Bronchial epithelial cell (primary cell): ENCODE measurements at regions not wholly inside any gene's neighbourhood (a gene's known extent, or its start where the extent isn't known, plus 50 kb on each side); places are given as distances from the start of the nearest gene placed in this dataset.
A peak's percentile ranks its signal among the peaks of the same experiment; 100 is the strongest.

Experiments used
- DNase-seq: peaks from one replicate; pipeline ENCODE4 v3.0.0-alpha.2; 2010; ENCODE audit warnings: low read depth
- FAIRE-seq: peaks from 2 replicates; lab custom pipeline; 2011; peaks lifted over from hg19 to GRCh38; lab: Jason Lieb, UNC
- H3K27me3 ChIP-seq: 2 replicates; pipeline ENCODE4 v1.5.1; 2011; ENCODE audit warnings: low read length; ENCODE audit not compliant: control insufficient read depth, insufficient read depth
- H3K36me3 ChIP-seq: 2 replicates; pipeline ENCODE4 v1.5.1; 2011; ENCODE audit warnings: low read length; ENCODE audit not compliant: control insufficient read depth, insufficient read depth
- H3K4me3 ChIP-seq: 2 replicates; pipeline ENCODE4 v1.5.1; 2011; ENCODE audit warnings: mild to moderate bottlenecking, low read depth, low read length, control low read depth
- CTCF ChIP-seq: IDR thresholded peaks from 2 replicates; pipeline ENCODE4 v1.5.1; 2011; ENCODE audit warnings: mild to moderate bottlenecking, moderate library complexity, low read length, control low read depth, inconsistent platforms; ENCODE audit not compliant: insufficient read depth, severe bottlenecking

- TF ChIP-seq CTCF: no peak
- FAIRE-seq: no peak
- DNase-seq: no peak
- no peak overlapping the region for H3K4me3 ChIP-seq
- no peaks in the 10 kb centered on the region for H3K27me3 ChIP-seq
- H3K36me3 ChIP-seq: no peaks in the 10 kb centered on the region
Measured at GRCh38 chr10:75347186-75347585, 54.4 kb downstream of the ZNF503 start.

- FAIRE-seq (no peak), DNase-seq (no peak)
- H3K36me3 ChIP-seq: no peaks in the 10 kb centered on the region
- no peak overlapping the region for H3K4me3 ChIP-seq
- no peak for TF ChIP-seq CTCF
- no peaks in the 10 kb centered on the region for H3K27me3 ChIP-seq
Measured at GRCh38 chr10:75345738-75346137, 55.8 kb downstream of the ZNF503 start.

GRCh38 chr10:75344170-75344569 is 57.4 kb downstream of the ZNF503 start:
- DNase-seq (no peak), FAIRE-seq (peak; percentile 43)
- Histone ChIP-seq H3K27me3 (no peaks in the 10 kb centered on the region), H3K4me3 (no peak overlapping the region), H3K36me3 (no peaks in the 10 kb centered on the region)
- TF ChIP-seq CTCF: no peak

GRCh38 chr10:75342397-75342796 is 59.2 kb downstream of the ZNF503 start:
- no peak for FAIRE-seq

GRCh38 chr10:75335983-75336382 is 65.6 kb downstream of the ZNF503 start:
- H3K27me3 ChIP-seq: no peaks in the 10 kb centered on the region
- FAIRE-seq (no peak), DNase-seq (no peak)
- H3K36me3 ChIP-seq: no peaks in the 10 kb centered on the region
- no peak overlapping the region for H3K4me3 ChIP-seq
- TF ChIP-seq CTCF: no peak

More at GRCh38 chr10:75342397-75342796, 59.2 kb downstream of the ZNF503 start:
- no peak for TF ChIP-seq CTCF
- Histone ChIP-seq H3K27me3 (no peaks in the 10 kb centered on the region), H3K4me3 (no peak overlapping the region), H3K36me3 (no peaks in the 10 kb centered on the region)
- DNase-seq: no peak

- Histone ChIP-seq H3K4me3 (no peak overlapping the region), H3K36me3 (no peaks in the 10 kb centered on the region), H3K27me3 (no peaks in the 10 kb centered on the region)
- no peak for DNase-seq
- TF ChIP-seq CTCF: no peak
- no peak for FAIRE-seq
Measured at GRCh38 chr10:75335191-75335590, 66.4 kb downstream of the ZNF503 start.
